Left lung (tissue), 4 donors: ENCODE measurements at regions not wholly inside any gene's neighbourhood (a gene's known extent, or its start where the extent isn't known, plus 50 kb on each side); places are given as distances from the start of the nearest gene placed in this dataset.

Experiments used
- ATAC-seq: fragments of 200-7000 bp; cut with Tn5 transposase; one replicate; pipeline ENCODE4 v1.9.1; 2020; ENCODE audit warnings: moderate library complexity
- DNase-seq, 4 donors: peaks; one replicate each; pipeline ENCODE4 v3.0.0-alpha.2; 2013 to 2020
- H3K27ac ChIP-seq, 2 donors: fragments of 200-600 bp; sonication (generic) in 1 of 2; one replicate each; pipeline versions ENCODE4 v1.5.0 to v1.8.0; 2020 to 2021
- H3K27me3 ChIP-seq, 2 donors: fragments of 200-600 bp; sonication (generic) in 1 of 2; one replicate each; pipeline versions ENCODE4 v1.5.0 to v1.8.0; 2020 to 2021
- H3K36me3 ChIP-seq, 2 donors: fragments of 200-600 bp; sonication (generic) in 1 of 2; one replicate each; pipeline versions ENCODE4 v1.5.0 to v1.8.0; 2020 to 2021
- H3K4me1 ChIP-seq, 2 donors: fragments of 200-600 bp; one replicate each; pipeline ENCODE4 v1.8.0; 2021
- H3K4me3 ChIP-seq, 2 donors: fragments of 200-600 bp; sonication (generic) in 1 of 2; one replicate each; pipeline versions ENCODE4 v1.5.0 to v1.8.0; 2020 to 2021; ENCODE audit warnings: mild to moderate bottlenecking in 1 of 2
- H3K9me3 ChIP-seq, 2 donors: fragments of 200-600 bp; sonication (generic) in 1 of 2; one replicate each; pipeline versions ENCODE4 v1.5.0 to v1.8.0; 2020 to 2021
- CTCF ChIP-seq, 2 donors: fragments of 200-600 bp; sonication (generic) in 1 of 2; IDR thresholded peaks; one replicate each; pipeline versions ENCODE4 v1.5.0 to v1.8.0; 2021; ENCODE audit warnings: antibody characterized with exemption in 2 of 2
- intact Hi-C, 2 donors: fragments of 100-400 bp; cut with DNase I; formaldehyde crosslinking; loops; one replicate each; pipeline versions ENCODE4 v1.11.2 to v1.14.2; 2022
- donor health status: DM: no; HTN: yes; CAD: no.
- donor health status: DM: no; HTN: no; CAD: no.

- no peak for DNase-seq
- intact Hi-C loops = no loop called here
- Histone ChIP-seq H3K36me3 (no peaks in the 10 kb centered on the region), H3K27me3 (no peaks in the 10 kb centered on the region), H3K4me1 (no peaks in the 10 kb centered on the region), H3K9me3 (peaks cover 0 to 18% of the 10 kb centered on the region in 2 donors), H3K4me3 (no peak overlapping the region), H3K27ac (no peak overlapping the region)
- no peak for TF ChIP-seq CTCF (IDR thresholded peaks at IDR 0.05)
- ATAC-seq = no peak
Observed at GRCh38 chr5:38060354-38060753, 198.0 kb upstream of the EGFLAM start.

GRCh38 chr5:38059876-38060275 lies 198.5 kb upstream of the EGFLAM start:
- TF ChIP-seq CTCF (IDR thresholded peaks at IDR 0.05) = no peak
- H3K9me3 ChIP-seq = peaks cover 0 to 13% of the 10 kb centered on the region in 2 donors
- no peaks in the 10 kb centered on the region for H3K4me1 ChIP-seq
- H3K4me3 ChIP-seq = no peak overlapping the region
- H3K27me3 ChIP-seq = no peaks in the 10 kb centered on the region
- H3K36me3 ChIP-seq = no peaks in the 10 kb centered on the region
- intact Hi-C loops = no loop called here
- ATAC-seq = no peak
- no peak for DNase-seq
- H3K27ac ChIP-seq = no peak overlapping the region

DNA sequence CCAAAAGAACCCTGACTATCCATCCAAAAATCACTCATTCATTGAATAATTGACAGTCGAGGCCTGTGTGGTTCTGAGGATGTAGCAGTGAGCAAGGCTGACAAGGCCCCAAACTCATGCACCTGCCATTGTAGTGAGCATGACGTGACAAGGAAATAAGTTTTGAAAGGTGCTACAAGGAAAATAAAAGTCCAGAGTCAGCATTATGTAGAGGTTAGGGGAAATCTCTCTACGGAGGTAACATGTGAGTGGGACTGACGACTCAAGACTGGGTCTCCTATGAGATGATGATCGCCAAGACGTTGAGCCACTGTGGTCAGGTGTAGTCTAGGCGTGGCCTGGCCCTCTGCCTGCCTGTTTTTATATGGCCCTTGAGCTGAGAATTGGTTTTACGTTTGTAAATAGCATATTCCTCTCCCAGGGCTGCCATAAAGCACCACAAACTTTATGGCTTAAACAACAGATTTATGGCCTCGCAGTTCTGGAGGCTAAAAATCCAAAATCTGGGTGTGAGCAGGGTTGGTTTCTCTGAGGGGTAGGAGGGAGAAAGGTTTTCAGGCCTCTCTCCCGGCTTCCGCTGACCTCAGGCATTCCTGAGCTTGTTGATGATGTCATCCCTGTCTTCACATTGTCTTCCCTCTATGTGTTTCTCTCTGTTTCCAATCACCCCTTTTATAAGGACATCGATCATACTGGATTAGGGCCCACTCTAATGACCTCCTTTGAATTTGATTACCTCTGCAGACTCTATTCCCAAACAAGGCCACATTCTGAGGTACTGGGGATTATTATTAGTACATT lies 206.4 kb upstream of the EGFLAM start:
- no peak for TF ChIP-seq CTCF (IDR thresholded peaks at IDR 0.05)
- intact Hi-C loops = no loop called here
- Histone ChIP-seq H3K27me3 (no peaks in the 10 kb centered on the region), H3K9me3 (no peaks in the 10 kb centered on the region), H3K36me3 (no peaks in the 10 kb centered on the region), H3K27ac (no peak overlapping the region), H3K4me3 (no peak overlapping the region), H3K4me1 (no peaks in the 10 kb centered on the region)
- no peak for DNase-seq
- no peak for ATAC-seq

GRCh38 chr5:38048400-38048799 lies 208.6 kb upstream of the GDNF start:
- Histone ChIP-seq H3K4me1 (no peaks in the 10 kb centered on the region), H3K27ac (no peak overlapping the region), H3K9me3 (no peaks in the 10 kb centered on the region), H3K36me3 (no peaks in the 10 kb centered on the region), H3K4me3 (no peak overlapping the region), H3K27me3 (no peaks in the 10 kb centered on the region)
- no peak for TF ChIP-seq CTCF (IDR thresholded peaks at IDR 0.05)
- intact Hi-C loops = no loop called here
- ATAC-seq (no peak), DNase-seq (no peak)

- ATAC-seq = no peak
Observed at GRCh38 chr5:38046103-38046502, 206.3 kb upstream of the GDNF start.

More at GRCh38 chr5:38046103-38046502, 206.3 kb upstream of the GDNF start:
- Histone ChIP-seq H3K36me3 (no peaks in the 10 kb centered on the region), H3K4me1 (no peaks in the 10 kb centered on the region), H3K4me3 (no peak overlapping the region), H3K27ac (no peak overlapping the region), H3K9me3 (no peaks in the 10 kb centered on the region), H3K27me3 (no peaks in the 10 kb centered on the region)
- intact Hi-C loops = no loop called here
- no peak for TF ChIP-seq CTCF (IDR thresholded peaks at IDR 0.05)
- DNase-seq = no peak
